Right lobe of liver (tissue), 4 donors: ENCODE measurements at regions not wholly inside any gene's neighbourhood (a gene's known extent, or its start where the extent isn't known, plus 50 kb on each side); places are given as distances from the start of the nearest gene placed in this dataset.

Experiments
- POLR2A ChIP-seq: fragments of 450-650 bp; IDR thresholded peaks from one replicate; pipeline ENCODE4 v1.6.1; 2017; ENCODE audit warnings: antibody characterized with exemption, mild to moderate bottlenecking
- TF ChIP-seq, protein P1 (sequence below), 4 donors: fragments of 200-600 bp in 3 of 4; fragments of 450-650 bp in 1 of 4; IDR thresholded peaks; one replicate each; pipeline versions ENCODE4 v1.5.1 to v1.8.0; 2016 to 2022; ENCODE audit warnings: antibody characterized with exemption in 4 of 4, mild to moderate bottlenecking in 2 of 4
- donor health status: DM: no; HTN: no; CAD: no.
- donor health status: DM: no; HTN: no; CAD: no.
- donor health status: DM: no; HTN: yes; CAD: no.

GRCh38 chr13:81395368-81395767 is 1054.4 kb upstream of the SPRY2 start:
- TF ChIP-seq, protein P1, sequence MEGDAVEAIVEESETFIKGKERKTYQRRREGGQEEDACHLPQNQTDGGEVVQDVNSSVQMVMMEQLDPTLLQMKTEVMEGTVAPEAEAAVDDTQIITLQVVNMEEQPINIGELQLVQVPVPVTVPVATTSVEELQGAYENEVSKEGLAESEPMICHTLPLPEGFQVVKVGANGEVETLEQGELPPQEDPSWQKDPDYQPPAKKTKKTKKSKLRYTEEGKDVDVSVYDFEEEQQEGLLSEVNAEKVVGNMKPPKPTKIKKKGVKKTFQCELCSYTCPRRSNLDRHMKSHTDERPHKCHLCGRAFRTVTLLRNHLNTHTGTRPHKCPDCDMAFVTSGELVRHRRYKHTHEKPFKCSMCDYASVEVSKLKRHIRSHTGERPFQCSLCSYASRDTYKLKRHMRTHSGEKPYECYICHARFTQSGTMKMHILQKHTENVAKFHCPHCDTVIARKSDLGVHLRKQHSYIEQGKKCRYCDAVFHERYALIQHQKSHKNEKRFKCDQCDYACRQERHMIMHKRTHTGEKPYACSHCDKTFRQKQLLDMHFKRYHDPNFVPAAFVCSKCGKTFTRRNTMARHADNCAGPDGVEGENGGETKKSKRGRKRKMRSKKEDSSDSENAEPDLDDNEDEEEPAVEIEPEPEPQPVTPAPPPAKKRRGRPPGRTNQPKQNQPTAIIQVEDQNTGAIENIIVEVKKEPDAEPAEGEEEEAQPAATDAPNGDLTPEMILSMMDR (IDR thresholded peaks at IDR 0.05): no peak
- no peak for TF ChIP-seq POLR2A
